ENCODE measurements at regions not wholly inside any gene's neighbourhood (a gene's known extent, or its start where the extent isn't known, plus 50 kb on each side); places are given as distances from the start of the nearest gene placed in this dataset.

DNA sequence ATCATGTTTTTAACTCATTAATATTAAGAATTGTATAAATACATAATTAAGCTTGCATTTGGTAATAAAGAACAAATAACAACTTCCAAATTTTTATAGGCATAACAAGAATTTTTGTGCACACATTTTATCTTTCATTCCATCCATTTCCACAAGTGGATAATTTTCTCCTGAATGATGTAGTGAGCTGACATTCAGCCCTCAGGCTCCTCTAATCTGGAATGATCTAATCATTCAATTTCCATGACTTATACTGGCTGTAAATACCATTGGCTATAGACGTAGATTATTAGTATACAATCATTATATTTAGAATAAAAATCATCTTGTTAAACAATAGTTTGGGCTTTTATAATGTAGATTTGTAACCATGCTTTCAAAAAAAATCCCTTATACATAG lies 287.2 kb upstream of the GHITM start:
- no peak overlapping the region for H3K14ac ChIP-seq (ENCODE audit: low read length)
- no CpG with 5 or more reads among the region's 1 CpG for WGBS, 2 donors (ENCODE audit: extremely low coverage in 2 of 2, insufficient read length in 2 of 2, insufficient replicate concordance in 1 of 2)

DNA sequence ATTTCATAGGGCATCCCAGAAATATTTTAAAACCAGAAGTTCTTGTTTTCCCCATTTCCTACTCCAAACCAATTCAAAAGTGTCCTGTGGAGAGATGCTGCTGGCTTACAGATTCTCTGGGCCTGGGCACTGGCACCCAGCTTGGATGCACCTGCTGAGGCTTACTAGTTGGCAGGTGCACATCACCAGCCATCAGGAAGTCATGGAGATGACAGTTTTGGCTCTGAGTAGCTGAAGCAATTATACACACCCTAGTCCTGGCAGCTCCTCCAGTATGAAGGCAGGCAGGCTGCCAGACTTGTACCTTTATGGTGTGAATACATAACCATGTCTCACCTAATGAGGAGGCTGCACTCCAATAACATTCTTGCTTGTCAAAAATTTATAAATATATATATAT lies 276.6 kb upstream of the GHITM start:
- Histone ChIP-seq H3K79me1 (ENCODE audit: low read depth, low read length) (no peaks in the 10 kb centered on the region), H3K9me3 (replicated peaks in 1 of 2; ENCODE audit: control insufficient read depth in 2 of 2, insufficient read depth in 1 of 2, low read depth in 1 of 2, low read length in 2 of 2) (no peaks in the 10 kb centered on the region), H3K27me3 (ENCODE audit: control insufficient read depth in 3 of 3, insufficient read depth in 3 of 3, low read depth in 1 of 3, low read length in 3 of 3) (no peaks in the 10 kb centered on the region), H4K91ac (ENCODE audit: low read depth, low read length, poor library complexity) (no peak overlapping the region), H3K4me2 (ENCODE audit: insufficient read depth, low read length, poor library complexity, severe bottlenecking) (no peak overlapping the region), H2AFZ (ENCODE audit: low read length) (no peak overlapping the region), H2AK5ac (ENCODE audit: low read depth, low read length) (no peak overlapping the region), H3K4me3 (ENCODE audit: low read length in 2 of 2) (no peak overlapping the region), H3K27ac (replicated peaks; ENCODE audit: low read length) (no peak overlapping the region), H3K4ac (ENCODE audit: low read length) (no peak overlapping the region), H3K14ac (ENCODE audit: low read length) (peak overlapping the region; percentile 76), H4K8ac (ENCODE audit: low read depth, low read length) (no peak overlapping the region), H3K23ac (ENCODE audit: low read depth, low read length, poor library complexity) (no peak overlapping the region), H3K18ac (ENCODE audit: low read length) (no peak overlapping the region), H3K9ac (ENCODE audit: low read depth, low read length, poor library complexity) (no peak overlapping the region), H2BK120ac (ENCODE audit: low read depth, low read length) (no peak overlapping the region), H2BK15ac (ENCODE audit: low read length) (no peak overlapping the region), H2BK5ac (ENCODE audit: low read length) (no peak overlapping the region), H2BK12ac (ENCODE audit: low read length) (no peak overlapping the region), H3K4me1 (ENCODE audit: control insufficient read depth in 2 of 2, insufficient read depth in 1 of 2, low read depth in 1 of 2, low read length in 2 of 2) (no peaks in the 10 kb centered on the region), H3K36me3 (replicated peaks in 1 of 2; ENCODE audit: control insufficient read depth in 2 of 2, insufficient read depth in 2 of 2, low read length in 2 of 2) (no peaks in the 10 kb centered on the region)
- no peak for DNase-seq (ENCODE audit: low spot score)

More for the DNA sequence above, 287.2 kb upstream of the GHITM start:
- DNase-seq (ENCODE audit: low spot score) = no peak
- Histone ChIP-seq H3K27me3 (ENCODE audit: control insufficient read depth in 3 of 3, insufficient read depth in 3 of 3, low read depth in 1 of 3, low read length in 3 of 3) (no peaks in the 10 kb centered on the region), H3K9ac (ENCODE audit: low read depth, low read length, poor library complexity) (no peak overlapping the region), H4K8ac (ENCODE audit: low read depth, low read length) (no peak overlapping the region), H3K79me1 (ENCODE audit: low read depth, low read length) (no peaks in the 10 kb centered on the region), H3K4me1 (ENCODE audit: control insufficient read depth in 2 of 2, insufficient read depth in 1 of 2, low read depth in 1 of 2, low read length in 2 of 2) (no peaks in the 10 kb centered on the region), H2AK5ac (ENCODE audit: low read depth, low read length) (no peak overlapping the region), H2BK120ac (ENCODE audit: low read depth, low read length) (no peak overlapping the region), H2AFZ (ENCODE audit: low read length) (no peak overlapping the region), H3K4ac (ENCODE audit: low read length) (no peak overlapping the region), H2BK5ac (ENCODE audit: low read length) (no peak overlapping the region), H3K27ac (replicated peaks; ENCODE audit: low read length) (no peak overlapping the region), H3K4me3 (ENCODE audit: low read length in 2 of 2) (no peak overlapping the region), H2BK15ac (ENCODE audit: low read length) (no peak overlapping the region), H3K4me2 (ENCODE audit: insufficient read depth, low read length, poor library complexity, severe bottlenecking) (no peak overlapping the region), H4K91ac (ENCODE audit: low read depth, low read length, poor library complexity) (no peak overlapping the region), H3K36me3 (replicated peaks in 1 of 2; ENCODE audit: control insufficient read depth in 2 of 2, insufficient read depth in 2 of 2, low read length in 2 of 2) (no peaks in the 10 kb centered on the region), H3K9me3 (replicated peaks in 1 of 2; ENCODE audit: control insufficient read depth in 2 of 2, insufficient read depth in 1 of 2, low read depth in 1 of 2, low read length in 2 of 2) (no peaks in the 10 kb centered on the region), H2BK12ac (ENCODE audit: low read length) (no peak overlapping the region), H3K23ac (ENCODE audit: low read depth, low read length, poor library complexity) (no peak overlapping the region), H3K18ac (ENCODE audit: low read length) (no peak overlapping the region)

DNA sequence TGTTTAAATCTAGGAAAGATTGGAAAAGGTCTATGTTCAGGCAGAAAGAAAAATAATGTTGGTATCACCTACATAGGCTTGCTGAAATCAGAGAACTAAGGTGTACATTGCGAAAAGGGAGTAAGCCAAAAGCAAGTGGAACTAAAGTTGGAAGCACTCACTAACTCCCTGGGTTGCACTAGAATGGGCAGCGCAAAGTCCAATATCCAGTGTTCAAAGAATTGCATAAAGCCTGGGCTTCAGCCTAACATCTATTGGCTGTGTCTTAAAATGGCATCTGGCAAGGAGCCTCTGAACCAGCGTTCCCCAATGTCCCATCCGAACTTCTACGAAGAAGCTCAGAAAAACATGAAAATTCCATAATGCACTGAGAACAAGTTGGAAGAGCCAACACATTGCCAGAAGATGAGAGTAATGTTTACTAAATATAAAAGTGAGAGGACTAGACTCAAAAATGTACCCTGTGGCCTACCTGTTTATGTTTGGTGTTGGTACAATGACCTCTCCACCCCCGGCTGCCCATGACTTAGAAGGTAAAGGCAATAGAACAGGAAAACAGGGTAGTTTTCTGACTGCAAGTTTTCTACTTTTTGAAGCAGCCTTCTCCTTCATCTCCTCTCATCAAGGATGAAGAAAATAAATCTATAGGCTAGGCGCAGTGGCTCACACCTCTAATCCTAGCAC lies 275.9 kb upstream of the GHITM start:
- Histone ChIP-seq H3K4ac (ENCODE audit: low read length) (no peak overlapping the region), H3K79me1 (ENCODE audit: low read depth, low read length) (no peaks in the 10 kb centered on the region), H3K36me3 (replicated peaks in 1 of 2; ENCODE audit: control insufficient read depth in 2 of 2, insufficient read depth in 2 of 2, low read length in 2 of 2) (no peaks in the 10 kb centered on the region), H2BK120ac (ENCODE audit: low read depth, low read length) (no peak overlapping the region), H2BK5ac (ENCODE audit: low read length) (no peak overlapping the region), H4K91ac (ENCODE audit: low read depth, low read length, poor library complexity) (no peak overlapping the region), H3K23ac (ENCODE audit: low read depth, low read length, poor library complexity) (no peak overlapping the region), H3K14ac (ENCODE audit: low read length) (no peak overlapping the region), H3K27ac (replicated peaks; ENCODE audit: low read length) (no peak overlapping the region), H3K4me3 (ENCODE audit: low read length in 2 of 2) (no peak overlapping the region), H3K4me1 (ENCODE audit: control insufficient read depth in 2 of 2, insufficient read depth in 1 of 2, low read depth in 1 of 2, low read length in 2 of 2) (no peaks in the 10 kb centered on the region), H4K8ac (ENCODE audit: low read depth, low read length) (no peak overlapping the region), H3K18ac (ENCODE audit: low read length) (no peak overlapping the region), H2BK15ac (ENCODE audit: low read length) (no peak overlapping the region), H3K4me2 (ENCODE audit: insufficient read depth, low read length, poor library complexity, severe bottlenecking) (no peak overlapping the region), H3K9ac (ENCODE audit: low read depth, low read length, poor library complexity) (no peak overlapping the region), H3K27me3 (ENCODE audit: control insufficient read depth in 3 of 3, insufficient read depth in 3 of 3, low read depth in 1 of 3, low read length in 3 of 3) (no peaks in the 10 kb centered on the region), H2BK12ac (ENCODE audit: low read length) (no peak overlapping the region), H2AFZ (ENCODE audit: low read length) (no peak overlapping the region), H3K9me3 (replicated peaks in 1 of 2; ENCODE audit: control insufficient read depth in 2 of 2, insufficient read depth in 1 of 2, low read depth in 1 of 2, low read length in 2 of 2) (no peaks in the 10 kb centered on the region), H2AK5ac (ENCODE audit: low read depth, low read length) (no peak overlapping the region)
- DNase-seq (ENCODE audit: low spot score) = no peak
- WGBS, 2 donors (ENCODE audit: extremely low coverage in 2 of 2, insufficient read length in 2 of 2, insufficient replicate concordance in 1 of 2) = no CpG with 5 or more reads among the region's 7 CpGs

DNA sequence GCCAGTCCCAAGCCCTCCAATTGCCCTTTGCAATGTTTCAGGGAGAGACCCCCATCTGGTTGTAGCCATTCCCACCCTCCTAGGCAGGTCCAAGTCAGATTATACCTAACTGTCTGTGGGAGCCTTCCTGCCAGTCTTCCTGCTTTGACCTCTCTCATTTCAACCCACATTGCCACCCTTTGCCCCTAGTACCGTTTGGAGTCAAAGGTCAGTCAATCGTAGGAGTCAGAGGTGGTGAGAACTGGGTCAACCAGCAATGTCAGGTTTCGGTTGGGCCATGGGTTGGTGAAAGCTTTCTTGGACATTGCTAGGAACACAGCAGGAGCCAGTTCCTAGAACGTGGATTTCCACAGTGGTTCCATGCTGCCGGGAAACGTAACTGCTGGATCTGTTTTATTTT lies 269.4 kb upstream of the GHITM start:
- no peak overlapping the region for H3K4me2 ChIP-seq (ENCODE audit: insufficient read depth, low read length, poor library complexity, severe bottlenecking)
- H3K9ac ChIP-seq (ENCODE audit: low read depth, low read length, poor library complexity) = no peak overlapping the region
- H3K79me1 ChIP-seq (ENCODE audit: low read depth, low read length) = no peaks in the 10 kb centered on the region
- no peak overlapping the region for H2BK15ac ChIP-seq (ENCODE audit: low read length)
- WGBS, 2 donors (ENCODE audit: extremely low coverage in 2 of 2, insufficient read length in 2 of 2, insufficient replicate concordance in 1 of 2) = no CpG with 5 or more reads among the region's 6 CpGs
- H4K8ac ChIP-seq (ENCODE audit: low read depth, low read length) = no peak overlapping the region
- no peak overlapping the region for H3K23ac ChIP-seq (ENCODE audit: low read depth, low read length, poor library complexity)
- no peak overlapping the region for H3K4ac ChIP-seq (ENCODE audit: low read length)
- H2AK5ac ChIP-seq (ENCODE audit: low read depth, low read length) = no peak overlapping the region
- no peak overlapping the region for H2BK5ac ChIP-seq (ENCODE audit: low read length)
- H3K4me3 ChIP-seq (ENCODE audit: low read length in 2 of 2) = no peak overlapping the region
- no peaks in the 10 kb centered on the region for H3K4me1 ChIP-seq (ENCODE audit: control insufficient read depth in 2 of 2, insufficient read depth in 1 of 2, low read depth in 1 of 2, low read length in 2 of 2)
- H2BK12ac ChIP-seq (ENCODE audit: low read length) = no peak overlapping the region
- H3K14ac ChIP-seq (ENCODE audit: low read length) = no peak overlapping the region
- H3K9me3 ChIP-seq (replicated peaks in 1 of 2; ENCODE audit: control insufficient read depth in 2 of 2, insufficient read depth in 1 of 2, low read depth in 1 of 2, low read length in 2 of 2) = no peaks in the 10 kb centered on the region
- H3K36me3 ChIP-seq (replicated peaks in 1 of 2; ENCODE audit: control insufficient read depth in 2 of 2, insufficient read depth in 2 of 2, low read length in 2 of 2) = no peaks in the 10 kb centered on the region
- H3K18ac ChIP-seq (ENCODE audit: low read length) = no peak overlapping the region
- H4K91ac ChIP-seq (ENCODE audit: low read depth, low read length, poor library complexity) = no peak overlapping the region
- DNase-seq (ENCODE audit: low spot score) = no peak
- no peak overlapping the region for H2BK120ac ChIP-seq (ENCODE audit: low read depth, low read length)
- no peaks in the 10 kb centered on the region for H3K27me3 ChIP-seq (ENCODE audit: control insufficient read depth in 3 of 3, insufficient read depth in 3 of 3, low read depth in 1 of 3, low read length in 3 of 3)
- no peak overlapping the region for H3K27ac ChIP-seq (replicated peaks; ENCODE audit: low read length)
- no peak overlapping the region for H2AFZ ChIP-seq (ENCODE audit: low read length)
